A549 (cell line): ENCODE measurements at regions not wholly inside any gene's neighbourhood (a gene's known extent, or its start where the extent isn't known, plus 50 kb on each side); places are given as distances from the start of the nearest gene placed in this dataset.

Experiments used
- ATAC-seq, 2 experiments: fragments of 200-7000 bp in 1 of 2; fragments of >200 bp in 1 of 2; cut with Nextera tagmentation in 1 of 2; cut with Tn5 transposase in 1 of 2; 3 replicates each; pipeline versions ENCODE4 v1.8.0 to v1.9.1; 2018 to 2020; ENCODE audit warnings: mild to moderate bottlenecking in 1 of 2, moderate library complexity in 1 of 2
- CTCF ChIA-PET: fragments of 300-600 bp; sonication (Branson Sonifier 250); formaldehyde crosslinking; extraction: SDS; loops from one replicate; lab custom pipeline; 2021; ENCODE audit warnings: antibody characterized with exemption, inconsistent platforms; lab: Yijun Ruan, JAX
- POLR2A ChIA-PET: fragments of 350-600 bp; formaldehyde crosslinking; extraction: SDS; loops from one replicate; lab custom pipeline; 2021; ENCODE audit warnings: antibody characterized with exemption, inconsistent platforms; lab: Yijun Ruan, JAX
- DNase-seq, 2 experiments: peaks; one replicate each; pipeline versions ENCODE4 v3.0.0 to v3.0.0-alpha.2; 2011 to 2016; ENCODE audit warnings: low read depth in 1 of 2, low spot score in 1 of 2
- FAIRE-seq: peaks from 2 replicates; lab custom pipeline; 2011; peaks lifted over from hg19 to GRCh38; lab: Jason Lieb, UNC
- H3K27ac ChIP-seq, 2 experiments: fragments of >200 bp; sonication (Bioruptor Twin); formaldehyde crosslinking; 3 replicates each; pipeline ENCODE4 v1.5.1; 2016 to 2017
- H3K4me1 ChIP-seq: fragments of >200 bp; sonication (Bioruptor Twin); formaldehyde crosslinking; 3 replicates; pipeline ENCODE4 v1.6.1; 2016
- H3K4me2 ChIP-seq: fragments of >200 bp; sonication (Bioruptor Twin); formaldehyde crosslinking; 3 replicates; pipeline ENCODE4 v1.6.1; 2016
- H3K4me3 ChIP-seq: fragments of >200 bp; sonication (Bioruptor Twin); formaldehyde crosslinking; 3 replicates; pipeline ENCODE4 v1.5.1; 2016
- H3K9me3 ChIP-seq: fragments of >200 bp; sonication (Bioruptor Twin); formaldehyde crosslinking; 3 replicates; pipeline ENCODE4 v1.6.1; 2016
- BHLHE40 ChIP-seq: IDR thresholded peaks from 2 replicates; pipeline ENCODE4 v1.6.1; 2012; ENCODE audit warnings: low read depth, low read length, inconsistent platforms
- CEBPB ChIP-seq, 2 experiments: fragments of >200 bp in 1 of 2; sonication (Bioruptor Twin) in 1 of 2; formaldehyde crosslinking in 1 of 2; IDR thresholded peaks; 2 replicates each; pipeline ENCODE4 v1.6.1; 2012 to 2016
- CHD4 ChIP-seq: fragments of 200-600 bp; sonication (generic); IDR thresholded peaks from 2 replicates; pipeline ENCODE4 v1.6.1; 2016; ENCODE audit warnings: antibody characterized with exemption, mild to moderate bottlenecking, borderline replicate concordance
- EHF ChIP-seq: fragments of 250-450 bp; sonication (Bioruptor Pico); IDR thresholded peaks from 2 replicates; pipeline ENCODE4 v1.5.0; 2020; ENCODE audit warnings: mild to moderate bottlenecking
- EHMT2 ChIP-seq: fragments of 200-600 bp; sonication (generic); IDR thresholded peaks from 2 replicates; pipeline ENCODE4 v1.6.1; 2016; ENCODE audit warnings: antibody characterized with exemption, low read depth, mild to moderate bottlenecking, moderate library complexity
- EP300 ChIP-seq, 2 experiments: fragments of >200 bp; sonication (Bioruptor Twin); formaldehyde crosslinking; IDR thresholded peaks; 2 replicates in 1 of 2; 3 replicates in 1 of 2; pipeline ENCODE4 v1.6.1; 2016 to 2017
- ESRRA ChIP-seq: fragments of 150-350 bp; IDR thresholded peaks from 2 replicates; pipeline ENCODE4 v1.6.1; 2014; ENCODE audit warnings: mild to moderate bottlenecking, low read length, borderline replicate concordance
- FOSB ChIP-seq: fragments of 250-450 bp; sonication (Bioruptor Pico); IDR thresholded peaks from 2 replicates; pipeline ENCODE4 v1.5.0; 2020; ENCODE audit warnings: mild to moderate bottlenecking, moderate library complexity
- FOSL2 ChIP-seq, 2 experiments: fragments of 450-650 bp in 1 of 2; fragments of >200 bp in 1 of 2; sonication (Bioruptor Twin) in 1 of 2; formaldehyde crosslinking; IDR thresholded peaks; 2 replicates each; pipeline versions ENCODE4 v1.5.0 to v1.6.1; 2016 to 2020; ENCODE audit warnings: mild to moderate bottlenecking in 1 of 2, moderate library complexity in 1 of 2
- GATA3 ChIP-seq: IDR thresholded peaks from 2 replicates; pipeline ENCODE4 v1.6.1; 2012; ENCODE audit warnings: borderline replicate concordance
- HES2 ChIP-seq: fragments of >200 bp; sonication (Bioruptor Twin); formaldehyde crosslinking; IDR thresholded peaks from 2 replicates; pipeline ENCODE4 v1.6.1; 2016
- HOXA7 ChIP-seq: fragments of 250-450 bp; sonication (Bioruptor Pico); IDR thresholded peaks from 2 replicates; pipeline ENCODE4 v1.5.0; 2020; ENCODE audit warnings: mild to moderate bottlenecking, moderate library complexity
- KDM5A ChIP-seq: fragments of 200-600 bp; sonication (generic); IDR thresholded peaks from 2 replicates; pipeline ENCODE4 v1.6.1; 2016; ENCODE audit warnings: antibody characterized with exemption, mild to moderate bottlenecking
- NFE2L2 ChIP-seq: fragments of 150-350 bp; conservative IDR thresholded peaks from 2 replicates; pipeline ENCODE4 v1.6.1; 2014; ENCODE audit warnings: low read length
- NR3C1 ChIP-seq: fragments of >200 bp; sonication (Bioruptor Twin); formaldehyde crosslinking; IDR thresholded peaks from 3 replicates; pipeline ENCODE4 v1.6.1; 2017
- PBX3 ChIP-seq: IDR thresholded peaks from 2 replicates; pipeline ENCODE4 v1.6.1; 2012
- POLR2AphosphoS2 ChIP-seq: conservative IDR thresholded peaks from 2 replicates; pipeline ENCODE4 v1.6.1; 2012; ENCODE audit warnings: low read length, improper control_type of control experiment, inconsistent platforms
- RARB ChIP-seq: fragments of 250-450 bp; sonication (Bioruptor Pico); IDR thresholded peaks from 2 replicates; pipeline ENCODE4 v1.8.0; 2021; ENCODE audit warnings: mild to moderate bottlenecking, moderate library complexity
- TP53 ChIP-seq: fragments of 250-450 bp; sonication (Bioruptor Pico); IDR thresholded peaks from 2 replicates; pipeline ENCODE4 v1.5.0; 2021; ENCODE audit warnings: mild to moderate bottlenecking, moderate library complexity
- USF2 ChIP-seq: fragments of 450-650 bp; IDR thresholded peaks from 2 replicates; pipeline ENCODE4 v1.6.1; 2014; ENCODE audit warnings: antibody characterized with exemption
- ZFP36 ChIP-seq: fragments of 450-650 bp; IDR thresholded peaks from 2 replicates; pipeline ENCODE4 v1.6.1; 2014; ENCODE audit warnings: borderline replicate concordance; ENCODE audit not compliant: partially characterized antibody
- WGBS: methylation state at CpG from one replicate; pipeline ENCODE4 v1.1.6; 2017; ENCODE audit errors: missing lambda C conversion rate; 5-methylcytosine and 5-hydroxymethylcytosine counted together
- TF ChIP-seq, protein P1 (sequence below): fragments of >200 bp; sonication (Bioruptor Twin); formaldehyde crosslinking; IDR thresholded peaks from 3 replicates; pipeline ENCODE4 v1.5.1; 2016

GRCh38 chr6:106778943-106779342 lies 149.6 kb downstream of the QRSL1 start:
- H3K4me2 ChIP-seq, result no peak overlapping the region
- no peak for TF ChIP-seq USF2
- no peak for TF ChIP-seq EHMT2
- no peak for TF ChIP-seq RARB
- no peak for TF ChIP-seq KDM5A
- TF ChIP-seq ZFP36, result no peak
- no peak for TF ChIP-seq CHD4
- TF ChIP-seq HOXA7 (CRISPR knock-in tag), result no peak
- no peak for TF ChIP-seq ESRRA
- no peak for TF ChIP-seq CEBPB (IDR thresholded peaks at IDR 0.05)
- TF ChIP-seq FOSL2 (IDR thresholded peaks at IDR 0.05), result no peak
- no peak for TF ChIP-seq FOSL2 (CRISPR knock-in tag; IDR thresholded peaks at IDR 0.05)
- TF ChIP-seq TP53 (CRISPR knock-in tag), result no peak
- no peak for TF ChIP-seq POLR2AphosphoS2
- no peak for TF ChIP-seq FOSB
- no peak for TF ChIP-seq GATA3
- no peak for TF ChIP-seq BHLHE40
- TF ChIP-seq, protein P1, sequence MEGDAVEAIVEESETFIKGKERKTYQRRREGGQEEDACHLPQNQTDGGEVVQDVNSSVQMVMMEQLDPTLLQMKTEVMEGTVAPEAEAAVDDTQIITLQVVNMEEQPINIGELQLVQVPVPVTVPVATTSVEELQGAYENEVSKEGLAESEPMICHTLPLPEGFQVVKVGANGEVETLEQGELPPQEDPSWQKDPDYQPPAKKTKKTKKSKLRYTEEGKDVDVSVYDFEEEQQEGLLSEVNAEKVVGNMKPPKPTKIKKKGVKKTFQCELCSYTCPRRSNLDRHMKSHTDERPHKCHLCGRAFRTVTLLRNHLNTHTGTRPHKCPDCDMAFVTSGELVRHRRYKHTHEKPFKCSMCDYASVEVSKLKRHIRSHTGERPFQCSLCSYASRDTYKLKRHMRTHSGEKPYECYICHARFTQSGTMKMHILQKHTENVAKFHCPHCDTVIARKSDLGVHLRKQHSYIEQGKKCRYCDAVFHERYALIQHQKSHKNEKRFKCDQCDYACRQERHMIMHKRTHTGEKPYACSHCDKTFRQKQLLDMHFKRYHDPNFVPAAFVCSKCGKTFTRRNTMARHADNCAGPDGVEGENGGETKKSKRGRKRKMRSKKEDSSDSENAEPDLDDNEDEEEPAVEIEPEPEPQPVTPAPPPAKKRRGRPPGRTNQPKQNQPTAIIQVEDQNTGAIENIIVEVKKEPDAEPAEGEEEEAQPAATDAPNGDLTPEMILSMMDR, result no peak
- no peak for TF ChIP-seq NFE2L2
- no peak for TF ChIP-seq EP300 (IDR thresholded peaks at IDR 0.05)
- DNase-seq (no peak), ATAC-seq (no peak), FAIRE-seq (no peak)
- ChIA-PET POLR2A (no interaction called here), CTCF (interaction anchor here (1.1 kb wide), 1 partner anchor 30 kb away, joined by 4 read pairs; no protein-coding TSS in a partner anchor)
- peaks cover 12% of the 10 kb centered on the region for H3K4me1 ChIP-seq
- no peak overlapping the region for H3K27ac ChIP-seq
- H3K4me3 ChIP-seq, result no peak overlapping the region
- 47% methylated on average over 2 of the region's 2 CpGs for WGBS
- peaks cover 14% of the 10 kb centered on the region; the same call in 2 of the 3 replicates for H3K9me3 ChIP-seq

DNA sequence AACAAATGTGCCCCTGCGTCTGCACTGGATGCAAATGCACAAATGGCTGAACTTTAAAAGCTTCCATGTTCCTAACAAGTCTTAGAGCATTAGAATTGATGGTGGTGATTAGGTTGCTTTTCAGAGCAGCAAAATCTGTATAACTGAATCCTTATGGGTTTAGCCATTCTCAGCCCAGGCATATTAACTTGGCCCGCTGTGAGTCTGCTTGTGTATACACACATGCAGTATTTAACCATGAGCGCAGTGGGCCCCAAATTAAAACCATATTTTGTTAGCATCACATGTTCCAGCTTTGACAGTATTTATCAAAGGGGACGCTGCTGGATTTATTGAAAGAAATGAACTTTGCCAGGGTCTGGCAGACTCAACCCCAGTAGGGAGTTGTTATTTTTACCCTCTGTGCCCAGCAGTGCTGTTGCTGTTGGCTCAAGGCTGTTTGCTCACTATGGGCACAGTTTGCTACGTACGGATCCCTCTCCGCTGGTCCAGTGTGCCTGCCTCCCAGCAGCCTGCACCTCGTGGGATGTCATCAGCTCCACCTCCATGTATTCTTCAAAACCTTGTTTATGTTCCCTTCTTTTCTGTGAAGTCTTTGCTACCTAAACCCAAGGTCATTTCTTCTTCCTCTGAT lies 144.7 kb downstream of the QRSL1 start:
- FAIRE-seq, result no peak
- no peak overlapping the region for H3K4me3 ChIP-seq
- CTCF ChIA-PET, result no interaction called here
- no peak for TF ChIP-seq EHF
- TF ChIP-seq PBX3, result no peak
- no peak for TF ChIP-seq HOXA7 (CRISPR knock-in tag)
- TF ChIP-seq NR3C1, result no peak
- no peak for TF ChIP-seq CHD4
- TF ChIP-seq USF2, result no peak
- TF ChIP-seq KDM5A, result no peak
- no peak for TF ChIP-seq HES2
- no peak for TF ChIP-seq FOSB
- TF ChIP-seq, protein P1, result no peak
- no peak for DNase-seq
- POLR2A ChIA-PET, result no interaction called here
- no peaks in the 10 kb centered on the region for H3K4me1 ChIP-seq
- no peak overlapping the region for H3K27ac ChIP-seq
- no peak overlapping the region for H3K4me2 ChIP-seq
- no peak for ATAC-seq
- peaks cover 28% of the 10 kb centered on the region for H3K9me3 ChIP-seq
- 80% methylated on average over 8 of the region's 8 CpGs for WGBS
